K562 (cell line): ENCODE measurements at regions not wholly inside any gene's neighbourhood (a gene's known extent, or its start where the extent isn't known, plus 50 kb on each side); places are given as distances from the start of the nearest gene placed in this dataset.

Experiments
- NCOA2 ChIP-seq, 2 experiments: fragments of 450-650 bp; IDR thresholded peaks; 2 replicates each; pipeline ENCODE4 v1.6.1; 2018; ENCODE audit warnings: mild to moderate bottlenecking in 2 of 2, moderate library complexity in 1 of 2; ENCODE audit not compliant: partially characterized antibody in 2 of 2
- RNF2 ChIP-seq: sonication (generic); IDR thresholded peaks from 2 replicates; pipeline ENCODE4 v1.6.1; 2016
- TF ChIP-seq, protein P1 (sequence below): IDR thresholded peaks from 2 replicates; pipeline ENCODE4 v1.6.1; 2011; ENCODE audit warnings: borderline replicate concordance, low read depth, mild to moderate bottlenecking, moderate library complexity, low read length; ENCODE audit not compliant: insufficient read depth, poor library complexity, severe bottlenecking
- TF ChIP-seq, protein P2 (sequence below), 2 experiments: fragments of 450-650 bp; IDR thresholded peaks; 2 replicates each; pipeline ENCODE4 v1.6.1; 2016; ENCODE audit warnings: mild to moderate bottlenecking in 2 of 2, borderline replicate concordance in 1 of 2, low read depth in 1 of 2, moderate library complexity in 1 of 2
- TF ChIP-seq, protein P3 (sequence below): fragments of 250-450 bp; sonication (Bioruptor Pico); IDR thresholded peaks from 2 replicates; pipeline ENCODE4 v1.5.0; 2021
- TF ChIP-seq, protein P4 (sequence below): fragments of 250-450 bp; sonication (Bioruptor Pico); IDR thresholded peaks from 2 replicates; pipeline ENCODE4 v1.5.0; 2022; ENCODE audit warnings: mild to moderate bottlenecking

DNA sequence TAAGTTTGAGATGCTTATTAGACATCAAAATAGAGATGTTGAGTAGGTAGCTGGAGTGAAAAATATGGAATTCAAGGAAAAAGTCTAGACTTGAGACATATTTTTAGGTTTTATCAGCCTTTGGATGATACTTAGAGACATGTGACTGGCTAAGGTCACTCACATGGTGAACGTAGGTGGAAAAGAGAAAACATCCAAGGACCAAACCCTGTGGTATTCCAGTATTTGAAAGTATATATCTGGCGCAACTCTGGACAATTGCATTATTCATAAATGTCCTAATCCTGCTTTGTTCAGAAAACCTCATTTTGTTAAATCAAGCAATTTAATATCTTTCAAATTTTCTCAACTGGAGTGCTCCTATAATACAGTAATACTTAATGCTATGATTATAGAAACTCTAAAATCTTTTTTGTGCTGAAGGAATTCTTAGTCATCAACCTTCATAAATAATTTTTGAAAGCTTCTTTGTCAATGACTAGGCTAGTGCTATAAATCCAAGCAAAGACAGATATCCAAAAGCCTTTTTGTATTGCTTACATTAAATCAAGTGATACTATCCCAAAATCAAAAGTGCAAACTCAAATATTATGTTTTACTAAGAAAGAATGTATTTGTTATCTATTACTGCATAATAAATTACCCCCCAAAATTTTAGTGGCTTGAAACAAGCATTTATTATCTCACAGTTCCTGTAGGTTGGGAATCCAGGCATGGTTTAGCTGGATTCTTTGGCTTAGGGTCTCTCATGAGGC lies 452.0 kb downstream of the ENC1 start (continued):
- TF ChIP-seq, protein P1, sequence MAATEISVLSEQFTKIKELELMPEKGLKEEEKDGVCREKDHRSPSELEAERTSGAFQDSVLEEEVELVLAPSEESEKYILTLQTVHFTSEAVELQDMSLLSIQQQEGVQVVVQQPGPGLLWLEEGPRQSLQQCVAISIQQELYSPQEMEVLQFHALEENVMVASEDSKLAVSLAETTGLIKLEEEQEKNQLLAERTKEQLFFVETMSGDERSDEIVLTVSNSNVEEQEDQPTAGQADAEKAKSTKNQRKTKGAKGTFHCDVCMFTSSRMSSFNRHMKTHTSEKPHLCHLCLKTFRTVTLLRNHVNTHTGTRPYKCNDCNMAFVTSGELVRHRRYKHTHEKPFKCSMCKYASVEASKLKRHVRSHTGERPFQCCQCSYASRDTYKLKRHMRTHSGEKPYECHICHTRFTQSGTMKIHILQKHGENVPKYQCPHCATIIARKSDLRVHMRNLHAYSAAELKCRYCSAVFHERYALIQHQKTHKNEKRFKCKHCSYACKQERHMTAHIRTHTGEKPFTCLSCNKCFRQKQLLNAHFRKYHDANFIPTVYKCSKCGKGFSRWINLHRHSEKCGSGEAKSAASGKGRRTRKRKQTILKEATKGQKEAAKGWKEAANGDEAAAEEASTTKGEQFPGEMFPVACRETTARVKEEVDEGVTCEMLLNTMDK: no peak
- TF ChIP-seq, protein P2, sequence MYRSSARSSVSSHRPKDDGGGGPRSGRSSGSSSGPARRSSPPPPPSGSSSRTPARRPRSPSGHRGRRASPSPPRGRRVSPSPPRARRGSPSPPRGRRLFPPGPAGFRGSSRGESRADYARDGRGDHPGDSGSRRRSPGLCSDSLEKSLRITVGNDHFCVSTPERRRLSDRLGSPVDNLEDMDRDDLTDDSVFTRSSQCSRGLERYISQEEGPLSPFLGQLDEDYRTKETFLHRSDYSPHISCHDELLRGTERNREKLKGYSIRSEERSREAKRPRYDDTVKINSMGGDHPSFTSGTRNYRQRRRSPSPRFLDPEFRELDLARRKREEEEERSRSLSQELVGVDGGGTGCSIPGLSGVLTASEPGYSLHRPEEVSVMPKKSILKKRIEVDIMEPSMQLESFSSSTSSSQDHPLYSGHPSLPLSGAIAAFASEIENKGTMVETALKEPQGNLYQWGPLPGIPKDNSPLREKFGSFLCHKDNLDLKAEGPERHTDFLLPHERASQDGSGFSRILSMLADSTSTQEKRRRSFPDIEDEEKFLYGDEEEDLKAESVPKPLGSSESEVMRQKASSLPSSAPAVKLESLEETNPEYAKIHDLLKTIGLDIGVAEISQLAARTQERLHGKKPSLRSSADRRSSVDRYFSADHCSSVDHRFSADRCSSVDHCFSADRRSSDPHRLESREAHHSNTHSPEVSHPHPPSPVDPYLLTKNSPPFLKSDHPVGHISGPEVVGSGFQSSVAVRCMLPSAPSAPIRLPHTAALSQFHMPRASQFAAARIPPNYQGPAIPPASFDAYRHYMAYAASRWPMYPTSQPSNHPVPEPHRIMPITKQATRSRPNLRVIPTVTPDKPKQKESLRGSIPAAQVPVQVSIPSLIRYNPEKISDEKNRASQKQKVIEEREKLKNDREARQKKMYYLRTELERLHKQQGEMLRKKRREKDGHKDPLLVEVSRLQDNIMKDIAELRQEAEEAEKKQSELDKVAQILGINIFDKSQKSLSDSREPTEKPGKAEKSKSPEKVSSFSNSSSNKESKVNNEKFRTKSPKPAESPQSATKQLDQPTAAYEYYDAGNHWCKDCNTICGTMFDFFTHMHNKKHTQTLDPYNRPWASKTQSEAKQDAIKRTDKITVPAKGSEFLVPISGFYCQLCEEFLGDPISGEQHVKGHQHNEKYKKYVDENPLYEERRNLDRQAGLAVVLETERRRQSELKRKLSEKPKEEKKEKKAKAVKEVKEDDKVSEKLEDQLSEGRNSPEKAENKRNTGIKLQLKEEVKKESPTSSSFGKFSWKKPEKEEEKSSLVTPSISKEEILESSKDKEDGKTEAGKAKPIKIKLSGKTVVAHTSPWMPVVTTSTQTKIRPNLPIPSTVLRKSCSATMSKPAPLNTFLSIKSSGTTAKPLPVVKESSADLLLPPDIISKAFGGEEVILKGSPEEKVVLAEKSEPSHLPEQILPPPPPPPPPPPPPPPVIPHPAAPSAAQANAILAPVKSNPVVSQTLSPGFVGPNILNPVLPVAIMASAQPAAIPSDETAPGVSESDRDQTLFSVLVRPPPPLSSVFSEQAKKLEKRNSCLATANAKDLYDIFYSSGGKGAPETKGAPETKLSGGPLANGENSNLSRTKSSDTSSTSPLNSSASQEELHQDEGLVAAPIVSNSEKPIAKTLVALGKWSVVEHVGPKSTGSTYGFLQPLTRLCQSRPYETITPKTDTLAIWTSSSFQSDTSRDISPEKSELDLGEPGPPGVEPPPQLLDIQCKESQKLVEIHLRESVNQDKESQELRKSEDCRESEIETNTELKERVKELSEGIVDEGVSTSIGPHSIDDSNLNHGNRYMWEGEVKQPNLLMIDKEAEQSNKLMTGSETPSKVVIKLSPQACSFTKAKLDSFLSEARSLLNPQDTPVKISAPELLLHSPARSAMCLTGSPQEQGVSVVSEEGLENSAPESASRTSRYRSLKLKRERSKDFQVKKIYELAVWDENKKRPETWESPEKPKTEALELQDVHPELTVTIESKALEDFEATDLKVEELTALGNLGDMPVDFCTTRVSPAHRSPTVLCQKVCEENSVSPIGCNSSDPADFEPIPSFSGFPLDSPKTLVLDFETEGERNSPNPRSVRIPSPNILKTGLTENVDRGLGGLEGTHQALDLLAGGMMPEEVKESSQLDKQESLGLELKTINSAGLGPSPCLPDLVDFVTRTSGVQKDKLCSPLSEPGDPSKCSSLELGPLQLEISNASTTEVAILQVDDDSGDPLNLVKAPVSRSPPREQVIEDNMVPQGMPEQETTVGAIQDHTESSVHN (IDR thresholded peaks at IDR 0.05; ENCODE audit: borderline replicate concordance in 1 of 2, low read depth in 1 of 2): no peak
- TF ChIP-seq, protein P3, sequence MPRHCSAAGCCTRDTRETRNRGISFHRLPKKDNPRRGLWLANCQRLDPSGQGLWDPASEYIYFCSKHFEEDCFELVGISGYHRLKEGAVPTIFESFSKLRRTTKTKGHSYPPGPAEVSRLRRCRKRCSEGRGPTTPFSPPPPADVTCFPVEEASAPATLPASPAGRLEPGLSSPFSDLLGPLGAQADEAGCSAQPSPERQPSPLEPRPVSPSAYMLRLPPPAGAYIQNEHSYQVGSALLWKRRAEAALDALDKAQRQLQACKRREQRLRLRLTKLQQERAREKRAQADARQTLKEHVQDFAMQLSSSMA: no peak
- TF ChIP-seq RNF2 (no peak), NCOA2 (IDR thresholded peaks at IDR 0.05; ENCODE audit: partially characterized antibody in 2 of 2) (no peak)
- TF ChIP-seq, protein P4, sequence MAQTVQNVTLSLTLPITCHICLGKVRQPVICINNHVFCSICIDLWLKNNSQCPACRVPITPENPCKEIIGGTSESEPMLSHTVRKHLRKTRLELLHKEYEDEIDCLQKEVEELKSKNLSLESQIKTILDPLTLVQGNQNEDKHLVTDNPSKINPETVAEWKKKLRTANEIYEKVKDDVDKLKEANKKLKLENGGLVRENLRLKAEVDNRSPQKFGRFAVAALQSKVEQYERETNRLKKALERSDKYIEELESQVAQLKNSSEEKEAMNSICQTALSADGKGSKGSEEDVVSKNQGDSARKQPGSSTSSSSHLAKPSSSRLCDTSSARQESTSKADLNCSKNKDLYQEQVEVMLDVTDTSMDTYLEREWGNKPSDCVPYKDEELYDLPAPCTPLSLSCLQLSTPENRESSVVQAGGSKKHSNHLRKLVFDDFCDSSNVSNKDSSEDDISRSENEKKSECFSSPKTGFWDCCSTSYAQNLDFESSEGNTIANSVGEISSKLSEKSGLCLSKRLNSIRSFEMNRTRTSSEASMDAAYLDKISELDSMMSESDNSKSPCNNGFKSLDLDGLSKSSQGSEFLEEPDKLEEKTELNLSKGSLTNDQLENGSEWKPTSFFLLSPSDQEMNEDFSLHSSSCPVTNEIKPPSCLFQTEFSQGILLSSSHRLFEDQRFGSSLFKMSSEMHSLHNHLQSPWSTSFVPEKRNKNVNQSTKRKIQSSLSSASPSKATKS: no peak
- TF ChIP-seq, all 486 proteins: peak for 0
